ENCODE measurements at regions not wholly inside any gene's neighbourhood (a gene's known extent, or its start where the extent isn't known, plus 50 kb on each side); places are given as distances from the start of the nearest gene placed in this dataset.

DNA sequence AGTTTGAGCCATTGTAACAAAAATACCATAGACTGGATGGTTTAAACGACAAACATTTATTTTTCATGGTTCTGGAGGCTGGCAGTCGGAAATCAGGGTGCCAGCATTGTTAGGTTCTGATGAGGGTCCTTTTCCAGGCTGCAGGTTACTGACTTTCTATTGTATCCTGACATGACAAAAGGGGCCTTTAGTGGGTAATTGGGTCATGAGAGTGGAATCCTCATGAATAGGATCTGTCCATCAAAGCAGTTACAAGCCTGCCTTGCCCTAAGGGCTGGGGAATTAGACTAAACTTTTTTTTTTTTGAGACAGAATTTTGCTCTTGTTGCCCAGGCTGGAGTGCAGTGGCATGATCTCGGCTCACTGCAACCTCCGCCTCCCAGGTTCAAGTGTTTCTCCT is 347.9 kb upstream of the TSHZ2 start:
- H3K27me3 ChIP-seq (ENCODE audit: low read depth, low read length) = no peaks in the 10 kb centered on the region
- H3K36me3 ChIP-seq (ENCODE audit: control insufficient read depth in 1 of 2, insufficient read depth in 2 of 2, low read length in 2 of 2) = no peaks in the 10 kb centered on the region
- H3K9me3 ChIP-seq (ENCODE audit: control insufficient read depth in 1 of 2, low read length in 2 of 2) = no peaks in the 10 kb centered on the region
- no peaks in the 10 kb centered on the region for H3K4me1 ChIP-seq (ENCODE audit: control insufficient read depth in 1 of 2, insufficient read depth in 2 of 2, low read length in 2 of 2)
- no peak overlapping the region for H3K4me3 ChIP-seq (ENCODE audit: low read depth in 1 of 2, low read length in 2 of 2)
- H3K27ac ChIP-seq (ENCODE audit: low read length) = no peak overlapping the region

GRCh38 chr20:52622081-52622480 is 350.1 kb upstream of the TSHZ2 start:
- no peak overlapping the region for H3K4me3 ChIP-seq (ENCODE audit: low read depth in 1 of 2, low read length in 2 of 2)
- H3K27me3 ChIP-seq (ENCODE audit: low read depth, low read length) = no peaks in the 10 kb centered on the region

DNA sequence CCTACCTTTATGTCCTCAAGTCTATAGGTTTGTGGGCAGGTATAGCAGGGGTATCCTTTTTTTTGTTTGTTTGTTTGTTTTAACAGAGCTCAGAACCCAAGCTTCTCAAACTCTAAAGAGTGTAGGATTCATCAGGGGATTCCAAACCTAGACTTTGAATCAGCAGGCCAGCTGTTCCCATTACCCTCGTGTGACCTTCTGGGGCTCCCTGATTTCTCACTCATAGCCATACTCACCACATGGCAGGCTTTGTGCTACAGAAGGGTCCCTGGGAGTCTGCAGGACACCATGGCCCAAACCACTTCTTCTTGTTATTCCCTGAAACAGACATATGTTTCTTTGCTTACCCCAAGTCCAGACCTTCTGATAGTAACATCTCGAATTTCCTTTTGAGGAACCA is 350.8 kb upstream of the TSHZ2 start:
- no peak overlapping the region for H3K4me3 ChIP-seq (ENCODE audit: low read depth in 1 of 2, low read length in 2 of 2)
- H3K9me3 ChIP-seq (ENCODE audit: control insufficient read depth in 1 of 2, low read length in 2 of 2) = no peaks in the 10 kb centered on the region
- H3K36me3 ChIP-seq (ENCODE audit: control insufficient read depth in 1 of 2, insufficient read depth in 2 of 2, low read length in 2 of 2) = no peaks in the 10 kb centered on the region
- no peak overlapping the region for H3K27ac ChIP-seq (ENCODE audit: low read length)
- H3K27me3 ChIP-seq (ENCODE audit: low read depth, low read length) = no peaks in the 10 kb centered on the region
- no peaks in the 10 kb centered on the region for H3K4me1 ChIP-seq (ENCODE audit: control insufficient read depth in 1 of 2, insufficient read depth in 2 of 2, low read length in 2 of 2)

More at GRCh38 chr20:52622081-52622480, 350.1 kb upstream of the TSHZ2 start:
- H3K36me3 ChIP-seq (ENCODE audit: control insufficient read depth in 1 of 2, insufficient read depth in 2 of 2, low read length in 2 of 2) = no peaks in the 10 kb centered on the region
- H3K4me1 ChIP-seq (ENCODE audit: control insufficient read depth in 1 of 2, insufficient read depth in 2 of 2, low read length in 2 of 2) = no peaks in the 10 kb centered on the region
- no peak overlapping the region for H3K27ac ChIP-seq (ENCODE audit: low read length)
- no peaks in the 10 kb centered on the region for H3K9me3 ChIP-seq (ENCODE audit: control insufficient read depth in 1 of 2, low read length in 2 of 2)

DNA sequence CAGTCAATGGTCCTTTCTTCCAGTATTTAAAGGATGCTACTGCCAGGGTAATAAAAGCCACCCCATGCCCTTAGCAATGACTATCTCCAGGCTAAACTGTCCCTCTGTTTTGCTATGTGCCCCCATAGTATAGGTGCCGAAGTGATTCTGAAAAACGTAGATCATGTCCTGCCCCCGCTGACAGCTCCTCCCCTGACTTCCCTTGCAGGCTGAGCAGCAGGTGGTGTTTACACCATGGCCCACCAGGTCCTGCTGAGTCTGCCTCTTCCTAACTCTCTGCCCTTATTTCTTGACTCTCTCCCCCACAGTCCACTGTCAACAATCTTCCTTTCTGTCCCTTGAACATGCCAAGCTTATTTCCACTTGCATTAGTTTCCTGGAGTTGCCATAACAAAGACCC is 352.5 kb upstream of the TSHZ2 start:
- Histone ChIP-seq H3K36me3 (ENCODE audit: control insufficient read depth in 1 of 2, insufficient read depth in 2 of 2, low read length in 2 of 2) (no peaks in the 10 kb centered on the region), H3K4me3 (ENCODE audit: low read depth in 1 of 2, low read length in 2 of 2) (no peak overlapping the region), H3K27me3 (ENCODE audit: low read depth, low read length) (no peaks in the 10 kb centered on the region), H3K4me1 (ENCODE audit: control insufficient read depth in 1 of 2, insufficient read depth in 2 of 2, low read length in 2 of 2) (no peaks in the 10 kb centered on the region), H3K27ac (ENCODE audit: low read length) (no peak overlapping the region), H3K9me3 (ENCODE audit: control insufficient read depth in 1 of 2, low read length in 2 of 2) (no peaks in the 10 kb centered on the region)

GRCh38 chr20:52619101-52619500 is 353.1 kb upstream of the TSHZ2 start:
- H3K4me3 ChIP-seq (ENCODE audit: low read depth in 1 of 2, low read length in 2 of 2) = no peak overlapping the region
- no peaks in the 10 kb centered on the region for H3K36me3 ChIP-seq (ENCODE audit: control insufficient read depth in 1 of 2, insufficient read depth in 2 of 2, low read length in 2 of 2)
- no peaks in the 10 kb centered on the region for H3K9me3 ChIP-seq (ENCODE audit: control insufficient read depth in 1 of 2, low read length in 2 of 2)
- no peaks in the 10 kb centered on the region for H3K27me3 ChIP-seq (ENCODE audit: low read depth, low read length)
- H3K4me1 ChIP-seq (ENCODE audit: control insufficient read depth in 1 of 2, insufficient read depth in 2 of 2, low read length in 2 of 2) = no peaks in the 10 kb centered on the region
- no peak overlapping the region for H3K27ac ChIP-seq (ENCODE audit: low read length)

GRCh38 chr20:52616629-52617028 is 355.5 kb upstream of the TSHZ2 start:
- no peaks in the 10 kb centered on the region for H3K9me3 ChIP-seq (ENCODE audit: control insufficient read depth in 1 of 2, low read length in 2 of 2)
- no peaks in the 10 kb centered on the region for H3K27me3 ChIP-seq (ENCODE audit: low read depth, low read length)
- H3K36me3 ChIP-seq (ENCODE audit: control insufficient read depth in 1 of 2, insufficient read depth in 2 of 2, low read length in 2 of 2) = no peaks in the 10 kb centered on the region
- no peaks in the 10 kb centered on the region for H3K4me1 ChIP-seq (ENCODE audit: control insufficient read depth in 1 of 2, insufficient read depth in 2 of 2, low read length in 2 of 2)
- no peak overlapping the region for H3K4me3 ChIP-seq (ENCODE audit: low read depth in 1 of 2, low read length in 2 of 2)
- no peak overlapping the region for H3K27ac ChIP-seq (ENCODE audit: low read length)

GRCh38 chr20:52614051-52614863 is 357.9 kb upstream of the TSHZ2 start:
- no peak overlapping the region for H3K4me3 ChIP-seq (ENCODE audit: low read depth in 1 of 2, low read length in 2 of 2)
- no peaks in the 10 kb centered on the region for H3K9me3 ChIP-seq (ENCODE audit: control insufficient read depth in 1 of 2, low read length in 2 of 2)
- H3K36me3 ChIP-seq (ENCODE audit: control insufficient read depth in 1 of 2, insufficient read depth in 2 of 2, low read length in 2 of 2) = no peaks in the 10 kb centered on the region
- H3K27ac ChIP-seq (ENCODE audit: low read length) = no peak overlapping the region
- no peaks in the 10 kb centered on the region for H3K27me3 ChIP-seq (ENCODE audit: low read depth, low read length)
- no peaks in the 10 kb centered on the region for H3K4me1 ChIP-seq (ENCODE audit: control insufficient read depth in 1 of 2, insufficient read depth in 2 of 2, low read length in 2 of 2)

DNA sequence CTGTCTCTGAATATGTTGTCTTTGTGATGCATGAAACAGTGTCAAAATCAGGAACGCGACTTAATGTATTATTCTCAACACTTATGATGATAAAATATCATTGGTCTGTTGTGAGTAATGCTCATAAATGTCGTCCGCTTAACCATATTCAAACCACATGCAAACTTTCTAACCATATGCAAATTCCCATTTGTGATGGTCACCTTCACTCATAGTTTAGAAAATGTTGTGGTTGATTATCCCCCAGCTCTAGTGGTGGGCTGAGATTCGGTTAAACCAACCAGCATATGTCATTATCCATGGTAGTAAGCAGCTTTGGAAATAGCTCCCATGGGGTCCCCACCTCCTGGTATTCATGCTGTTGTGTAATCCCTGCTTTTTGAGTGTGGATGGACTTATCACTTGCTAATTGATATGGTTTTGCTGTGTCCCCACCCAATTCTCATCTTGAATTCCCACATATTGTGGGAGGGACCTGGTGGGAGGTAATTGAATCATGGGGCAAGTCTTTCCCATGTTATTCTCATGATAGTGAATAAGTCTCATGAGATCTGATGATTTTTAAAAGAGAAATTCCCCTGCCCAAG is 360.0 kb upstream of the TSHZ2 start:
- no peak overlapping the region for H3K27ac ChIP-seq (ENCODE audit: low read length)
- no peaks in the 10 kb centered on the region for H3K9me3 ChIP-seq (ENCODE audit: control insufficient read depth in 1 of 2, low read length in 2 of 2)
- H3K4me1 ChIP-seq (ENCODE audit: control insufficient read depth in 1 of 2, insufficient read depth in 2 of 2, low read length in 2 of 2) = no peaks in the 10 kb centered on the region
- H3K36me3 ChIP-seq (ENCODE audit: control insufficient read depth in 1 of 2, insufficient read depth in 2 of 2, low read length in 2 of 2) = no peaks in the 10 kb centered on the region
- H3K4me3 ChIP-seq (ENCODE audit: low read depth in 1 of 2, low read length in 2 of 2) = no peak overlapping the region
- no peaks in the 10 kb centered on the region for H3K27me3 ChIP-seq (ENCODE audit: low read depth, low read length)

DNA sequence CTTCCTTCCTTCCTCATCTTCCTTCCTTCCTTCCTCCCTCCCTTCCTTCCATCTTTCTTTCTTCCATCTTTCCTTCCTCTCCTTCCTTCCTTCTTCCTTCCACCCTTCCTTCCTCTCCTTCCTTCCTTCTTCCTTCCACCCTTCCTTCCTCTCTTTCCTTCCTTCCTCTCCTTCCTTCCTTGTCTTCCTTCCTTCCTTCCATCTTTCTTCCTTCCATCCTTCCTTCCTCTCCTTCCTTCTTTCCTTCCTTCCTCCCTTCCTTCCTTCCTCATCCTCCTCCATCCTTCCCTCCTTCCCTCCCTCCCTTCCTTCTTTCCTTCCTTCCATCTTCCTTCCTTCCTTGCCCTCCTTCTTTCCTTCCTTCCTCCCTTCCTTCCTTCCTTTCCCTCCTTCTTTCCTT is 361.4 kb upstream of the TSHZ2 start:
- Histone ChIP-seq H3K9me3 (ENCODE audit: control insufficient read depth in 1 of 2, low read length in 2 of 2) (no peaks in the 10 kb centered on the region), H3K4me1 (ENCODE audit: control insufficient read depth in 1 of 2, insufficient read depth in 2 of 2, low read length in 2 of 2) (no peaks in the 10 kb centered on the region), H3K27me3 (ENCODE audit: low read depth, low read length) (no peaks in the 10 kb centered on the region), H3K27ac (ENCODE audit: low read length) (no peak overlapping the region), H3K4me3 (ENCODE audit: low read depth in 1 of 2, low read length in 2 of 2) (no peak overlapping the region), H3K36me3 (ENCODE audit: control insufficient read depth in 1 of 2, insufficient read depth in 2 of 2, low read length in 2 of 2) (no peaks in the 10 kb centered on the region)

GRCh38 chr20:52601295-52601971 is 370.7 kb upstream of the TSHZ2 start:
- Histone ChIP-seq H3K9me3 (ENCODE audit: control insufficient read depth in 1 of 2, low read length in 2 of 2) (peaks cover 0 to 2% of the 10 kb centered on the region in 2 donors), H3K36me3 (ENCODE audit: control insufficient read depth in 1 of 2, insufficient read depth in 2 of 2, low read length in 2 of 2) (no peaks in the 10 kb centered on the region), H3K4me3 (ENCODE audit: low read depth in 1 of 2, low read length in 2 of 2) (no peak overlapping the region), H3K27ac (ENCODE audit: low read length) (no peak overlapping the region), H3K4me1 (ENCODE audit: control insufficient read depth in 1 of 2, insufficient read depth in 2 of 2, low read length in 2 of 2) (no peaks in the 10 kb centered on the region), H3K27me3 (ENCODE audit: low read depth, low read length) (no peaks in the 10 kb centered on the region)

- no peaks in the 10 kb centered on the region for H3K36me3 ChIP-seq (ENCODE audit: control insufficient read depth in 1 of 2, insufficient read depth in 2 of 2, low read length in 2 of 2)
- H3K27ac ChIP-seq (ENCODE audit: low read length) = no peak overlapping the region
- H3K4me3 ChIP-seq (ENCODE audit: low read depth in 1 of 2, low read length in 2 of 2) = no peak overlapping the region
- no peaks in the 10 kb centered on the region for H3K9me3 ChIP-seq (ENCODE audit: control insufficient read depth in 1 of 2, low read length in 2 of 2)
- no peaks in the 10 kb centered on the region for H3K4me1 ChIP-seq (ENCODE audit: control insufficient read depth in 1 of 2, insufficient read depth in 2 of 2, low read length in 2 of 2)
- no peaks in the 10 kb centered on the region for H3K27me3 ChIP-seq (ENCODE audit: low read depth, low read length)
These were observed 375.9 kb upstream of the TSHZ2 start for GRCh38 chr20:52596256-52596655.
